HG03064 (cell line): ENCODE measurements at regions not wholly inside any gene's neighbourhood (a gene's known extent, or its start where the extent isn't known, plus 50 kb on each side); places are given as distances from the start of the nearest gene placed in this dataset.

Source experiments
- ATAC-seq: cut with Tn5 transposase; IDR thresholded peaks from one replicate; pipeline ENCODE4 v1.9.1; 2021; ENCODE audit warnings: low read depth; ENCODE audit not compliant: unreplicated experiment

- no peak for ATAC-seq
Measured at GRCh38 chr1:34270181-34270580, 93.5 kb downstream of the C1orf94 start.

DNA sequence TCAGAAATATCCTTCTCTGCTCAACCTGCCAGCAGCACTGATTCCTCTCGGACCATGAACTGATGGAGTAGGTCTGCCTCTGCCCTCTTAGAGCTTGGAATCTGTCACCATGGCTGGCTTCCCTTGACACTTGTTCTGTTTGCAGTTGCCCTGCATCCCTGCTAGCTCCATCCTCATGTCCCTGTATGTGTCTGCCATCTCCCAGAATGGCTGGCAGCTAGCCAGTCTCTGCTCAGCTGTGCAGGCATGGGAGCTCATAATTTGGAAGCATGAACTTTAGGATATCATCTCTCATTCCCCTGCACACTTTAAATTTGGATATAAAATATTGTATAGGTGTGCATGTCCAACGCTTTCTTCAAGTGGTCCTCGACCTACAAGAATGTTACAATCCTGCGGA lies 95.4 kb downstream of the C1orf94 start:
- no peak for ATAC-seq

- ATAC-seq, result no peak
Measured at GRCh38 chr1:34275150-34275549, 98.4 kb downstream of the C1orf94 start.

DNA sequence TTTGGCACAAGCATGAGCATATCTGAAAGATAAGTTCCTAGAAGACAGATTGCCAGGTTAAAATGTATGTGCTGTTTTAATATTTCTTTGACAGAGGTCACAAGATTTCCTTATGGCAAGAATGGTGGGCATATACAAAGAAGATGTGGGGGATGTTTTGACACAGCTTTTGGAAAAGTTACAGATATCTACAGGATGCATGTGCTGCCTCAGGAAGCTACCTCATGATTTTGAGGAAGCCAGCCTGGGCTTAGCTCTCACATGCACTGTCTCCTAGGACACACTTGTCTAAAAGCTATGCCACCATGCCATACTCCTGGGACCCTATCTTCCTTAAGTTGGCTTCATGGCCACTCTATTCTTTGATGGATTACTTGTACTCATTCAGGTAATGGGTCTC lies 99.9 kb downstream of the C1orf94 start:
- no peak for ATAC-seq

DNA sequence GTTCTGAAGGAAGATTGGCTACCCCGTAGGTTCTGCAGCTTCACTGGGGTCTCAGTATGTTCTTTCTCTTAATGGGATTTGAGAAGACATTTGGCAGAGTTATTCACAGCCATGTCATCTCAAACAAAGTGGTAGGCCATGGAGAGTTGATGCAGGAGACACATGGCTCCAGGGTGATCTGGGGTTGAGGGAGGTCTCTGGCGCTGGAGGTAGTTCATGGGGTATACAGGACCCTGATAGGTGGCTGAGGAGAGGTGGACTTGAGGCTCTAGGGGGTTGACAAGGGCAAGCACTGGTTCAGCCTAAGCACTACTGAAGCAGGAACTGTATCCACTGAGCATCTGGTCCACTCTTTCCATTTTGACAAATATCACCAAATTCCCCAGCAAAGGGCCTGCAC lies 100.4 kb downstream of the C1orf94 start:
- no peak for ATAC-seq

GRCh38 chr1:34278211-34278610 lies 101.5 kb downstream of the C1orf94 start:
- no peak for ATAC-seq

- no peak for ATAC-seq
Measured at GRCh38 chr1:34279971-34280370, 103.3 kb downstream of the C1orf94 start.

GRCh38 chr1:34280509-34280908 lies 103.8 kb downstream of the C1orf94 start:
- no peak for ATAC-seq

- no peak for ATAC-seq
Measured at GRCh38 chr1:34283142-34283541, 106.4 kb downstream of the C1orf94 start.

DNA sequence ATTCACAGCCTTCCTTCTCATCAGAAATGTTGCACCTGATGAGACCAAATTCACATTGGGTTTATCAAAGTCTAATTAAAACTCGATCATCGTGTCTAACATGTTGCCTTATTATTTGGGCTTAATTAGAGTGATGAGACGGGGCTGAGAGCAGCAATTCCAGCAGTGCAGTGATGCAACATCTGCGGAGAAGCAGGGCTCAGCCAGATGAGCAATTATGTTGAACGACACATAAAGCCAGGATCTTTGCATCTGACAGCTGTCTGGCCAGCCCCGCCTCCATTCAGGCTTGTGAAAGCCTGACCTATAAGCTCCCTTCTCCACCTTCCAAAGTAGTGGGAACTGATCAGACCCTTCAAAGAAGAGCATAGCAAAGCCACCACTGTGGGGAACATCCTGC lies 109.8 kb downstream of the C1orf94 start:
- no peak for ATAC-seq

DNA sequence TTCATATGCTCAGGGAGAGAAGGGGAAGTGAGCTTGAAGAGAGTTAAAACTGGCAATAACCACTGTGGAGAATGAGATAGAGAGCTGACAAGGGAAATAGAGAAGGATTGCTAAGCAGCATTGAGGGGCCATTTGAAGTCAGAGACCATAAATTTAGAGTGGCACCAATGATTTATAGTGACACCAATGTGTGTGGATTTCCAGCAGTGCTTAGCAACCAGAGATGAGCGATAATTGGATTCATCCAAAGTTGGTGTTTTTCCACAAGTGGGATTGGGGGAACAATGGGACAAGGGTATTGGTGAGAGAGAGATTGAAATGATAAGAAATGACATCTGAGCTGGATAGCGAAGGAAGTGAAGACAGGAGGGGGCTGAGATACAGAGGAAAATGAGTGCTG lies 114.1 kb downstream of the C1orf94 start:
- ATAC-seq, result no peak

GRCh38 chr1:34292472-34292871 lies 115.8 kb downstream of the C1orf94 start:
- no peak for ATAC-seq

- no peak for ATAC-seq
Measured at GRCh38 chr1:34296059-34296458, 119.4 kb downstream of the C1orf94 start.

DNA sequence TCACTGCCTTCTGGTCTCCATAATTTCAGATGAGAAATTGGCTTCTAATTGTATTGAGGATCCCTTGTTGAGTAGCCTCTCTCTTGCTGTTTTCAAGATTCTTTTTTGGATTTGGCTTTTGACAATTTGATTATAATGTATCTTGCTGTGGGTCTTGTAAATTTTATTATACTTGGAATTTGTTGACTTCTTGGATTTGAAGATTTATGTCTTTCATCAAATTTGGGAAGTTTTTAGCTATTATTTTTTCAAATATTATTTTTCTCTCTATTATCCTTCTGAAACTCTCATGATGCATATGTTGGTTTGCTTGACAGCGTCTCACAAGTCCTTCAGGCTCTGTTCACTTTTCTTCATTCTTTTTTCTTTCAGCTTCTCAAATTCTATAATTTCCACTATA lies 126.1 kb downstream of the C1orf94 start:
- no peak for ATAC-seq

DNA sequence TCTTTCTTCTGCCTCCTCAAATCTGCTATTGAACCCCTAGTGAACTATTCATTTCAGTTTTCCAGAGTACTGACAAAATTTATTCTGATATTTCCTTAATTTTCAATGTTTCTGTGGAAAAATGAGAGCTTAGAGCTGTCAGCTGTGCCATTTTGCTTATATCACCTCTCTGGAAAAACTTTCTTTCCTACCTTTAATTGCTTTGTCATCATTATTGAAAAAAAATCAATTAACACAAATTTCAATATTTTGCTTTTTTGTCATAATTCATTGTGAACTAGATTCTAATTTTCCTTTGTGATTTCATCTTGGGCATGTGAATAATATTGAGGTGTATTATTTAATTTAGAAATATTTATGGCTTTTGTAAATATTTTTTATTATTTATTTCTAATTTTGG lies 126.5 kb downstream of the C1orf94 start:
- ATAC-seq, result no peak

DNA sequence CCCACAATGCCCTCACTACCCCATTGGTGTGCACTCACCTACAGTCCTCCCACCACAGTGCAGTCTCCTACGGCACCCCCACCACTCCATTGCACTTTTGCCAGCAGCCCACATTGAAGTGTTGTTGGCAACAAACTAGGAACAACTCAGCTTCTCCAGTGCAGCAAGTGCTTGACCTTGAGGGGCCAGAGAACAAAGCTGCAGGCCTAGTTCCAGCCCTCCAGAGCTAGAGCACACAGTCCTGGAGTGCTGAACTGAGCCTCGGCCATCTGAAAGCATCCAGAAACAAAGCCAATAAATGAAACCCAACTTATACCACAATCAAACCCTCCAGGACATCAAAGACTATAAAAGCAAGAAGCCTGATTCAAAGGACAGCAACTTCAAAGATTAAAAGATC lies 129.9 kb downstream of the C1orf94 start:
- no peak for ATAC-seq

GRCh38 chr1:34312359-34312758 lies 135.7 kb downstream of the C1orf94 start:
- no peak for ATAC-seq

DNA sequence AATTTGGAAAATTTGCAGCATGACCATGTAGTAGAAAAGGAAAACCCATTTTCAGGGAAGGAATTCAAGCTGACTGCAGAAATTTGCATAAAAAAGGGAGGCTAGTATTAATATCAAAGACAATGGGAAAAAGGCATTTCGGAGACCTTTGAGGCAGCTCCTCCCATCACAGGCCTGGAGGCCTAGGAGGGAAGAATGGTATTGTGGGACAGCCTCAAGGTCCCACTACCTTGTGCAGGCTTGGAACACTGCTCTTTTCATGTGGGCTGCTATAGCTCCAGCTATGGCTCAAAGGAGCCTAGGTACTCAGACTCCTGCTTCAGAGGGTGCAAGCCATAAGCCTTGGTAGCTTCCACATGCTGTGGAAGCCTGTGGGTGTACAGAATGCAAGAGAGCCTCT lies 139.3 kb downstream of the C1orf94 start:
- ATAC-seq, result no peak

GRCh38 chr1:34316773-34317172 lies 140.1 kb downstream of the C1orf94 start:
- no peak for ATAC-seq

DNA sequence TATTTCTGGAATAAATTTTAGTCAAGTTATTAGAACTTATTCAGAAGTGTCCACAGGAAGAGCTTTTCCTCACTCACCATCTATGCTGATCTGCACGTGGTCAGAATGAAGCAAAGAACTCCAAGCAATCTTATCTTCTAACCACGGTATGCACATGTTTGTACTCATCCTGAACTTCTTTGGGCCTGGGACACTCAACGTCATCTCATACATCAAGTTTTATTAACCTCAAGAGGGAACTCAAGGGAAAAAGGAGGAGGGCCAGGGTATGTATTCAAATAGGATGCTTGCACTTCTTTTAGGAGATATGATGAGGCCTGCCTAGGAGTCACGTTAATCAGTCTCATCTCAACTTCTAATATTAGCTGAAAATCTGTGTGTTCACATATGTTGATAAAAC lies 142.5 kb downstream of the C1orf94 start:
- ATAC-seq, result no peak

DNA sequence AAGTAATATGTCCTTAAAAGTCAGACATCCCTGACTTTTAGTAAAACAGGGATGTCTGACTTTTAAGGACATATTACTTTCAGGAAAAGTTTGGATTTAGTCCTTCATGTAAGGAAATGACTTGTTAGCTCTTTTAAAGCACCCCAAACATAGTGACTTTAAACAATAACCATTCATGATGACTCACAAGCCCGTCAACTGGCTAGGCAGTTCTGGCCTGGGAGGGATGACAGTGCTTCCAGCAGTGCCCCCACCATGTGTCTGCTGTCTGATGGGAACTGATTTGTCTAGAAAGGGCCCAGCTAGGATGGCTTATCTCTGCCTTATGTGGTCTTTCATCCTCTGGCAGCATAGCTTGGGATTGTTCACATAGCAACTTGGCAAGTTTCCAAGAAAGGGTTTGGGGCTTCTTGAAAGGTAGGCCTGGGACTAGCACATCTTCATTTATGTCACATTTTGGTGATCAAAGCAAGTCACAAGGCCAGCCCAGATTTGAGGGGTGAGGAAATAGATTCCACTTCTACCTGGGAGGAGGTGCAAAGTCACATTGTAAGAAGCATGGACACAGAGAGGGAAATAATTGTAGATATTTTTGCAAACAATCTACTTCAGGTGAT lies 143.5 kb downstream of the C1orf94 start:
- ATAC-seq, result no peak

DNA sequence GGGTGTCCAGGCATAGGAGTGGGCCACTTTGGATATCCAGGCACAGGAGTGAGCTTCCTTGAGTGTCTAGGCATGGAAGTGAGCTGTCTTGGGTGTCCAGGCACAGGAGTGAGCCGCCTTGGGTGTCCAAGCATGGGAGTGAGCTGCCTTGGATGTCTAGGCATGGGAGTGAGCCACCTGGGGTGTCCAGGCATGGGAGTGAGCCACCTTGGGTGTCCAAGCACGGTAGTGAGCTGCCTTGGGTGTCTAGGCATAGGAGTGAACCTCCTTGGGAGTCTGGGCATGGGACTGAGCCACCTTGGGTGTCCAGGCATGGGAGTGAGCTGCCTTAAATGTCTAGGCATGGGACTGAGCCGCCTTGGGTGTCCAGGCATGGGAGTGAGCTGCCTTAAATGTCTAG lies 146.3 kb downstream of the C1orf94 start:
- no peak for ATAC-seq

- no peak for ATAC-seq
Measured at GRCh38 chr1:34324879-34325440, 148.3 kb downstream of the C1orf94 start.
